SHP77 treated with DMSO at 0.1 percent for 48 hours (cell line): ENCODE measurements at regions not wholly inside any gene's neighbourhood (a gene's known extent, or its start where the extent isn't known, plus 50 kb on each side); places are given as distances from the start of the nearest gene placed in this dataset.

Experiments
- DNase-seq: peaks from one replicate; lab custom pipeline; 2025; lab: John Stamatoyannopoulos, UW

GRCh38 chr4:60013464-60014184 is 1186.5 kb upstream of the ADGRL3 start:
- DNase-seq: no peak

- no peak for DNase-seq
Measured at GRCh38 chr4:60016971-60017370, 1183.2 kb upstream of the ADGRL3 start.

- DNase-seq: no peak
Measured at GRCh38 chr4:60019180-60019579, 1180.9 kb upstream of the ADGRL3 start.

GRCh38 chr4:60019946-60020345 is 1180.2 kb upstream of the ADGRL3 start:
- no peak for DNase-seq

GRCh38 chr4:60020389-60020788 is 1179.7 kb upstream of the ADGRL3 start:
- no peak for DNase-seq

GRCh38 chr4:60033826-60034225 is 1166.3 kb upstream of the ADGRL3 start:
- no peak for DNase-seq

GRCh38 chr4:60034361-60034760 is 1165.8 kb upstream of the ADGRL3 start:
- peak; percentile 65 for DNase-seq

- no peak for DNase-seq
Measured at GRCh38 chr4:60039908-60040307, 1160.2 kb upstream of the ADGRL3 start.

- DNase-seq: no peak
Measured at GRCh38 chr4:60042231-60042652, 1157.9 kb upstream of the ADGRL3 start.

GRCh38 chr4:60042941-60043340 is 1157.2 kb upstream of the ADGRL3 start:
- DNase-seq: no peak

- DNase-seq: no peak
Measured at GRCh38 chr4:60078984-60079383, 1121.1 kb upstream of the ADGRL3 start.

- DNase-seq: no peak
Measured at GRCh38 chr4:60081839-60082238, 1118.3 kb upstream of the ADGRL3 start.

- DNase-seq: no peak
Measured at GRCh38 chr4:60088807-60089486, 1111.2 kb upstream of the ADGRL3 start.

GRCh38 chr4:60089546-60090273 is 1110.4 kb upstream of the ADGRL3 start:
- no peak for DNase-seq

GRCh38 chr4:60096676-60097075 is 1103.5 kb upstream of the ADGRL3 start:
- DNase-seq: no peak

- no peak for DNase-seq
Measured at GRCh38 chr4:60116592-60116991, 1083.5 kb upstream of the ADGRL3 start.

GRCh38 chr4:60117726-60118323 is 1082.3 kb upstream of the ADGRL3 start:
- DNase-seq: no peak

- no peak for DNase-seq
Measured at GRCh38 chr4:60122820-60123219, 1077.3 kb upstream of the ADGRL3 start.

GRCh38 chr4:60128888-60129287 is 1071.2 kb upstream of the ADGRL3 start:
- DNase-seq: no peak

- DNase-seq: no peak
Measured at GRCh38 chr4:60129740-60130139, 1070.4 kb upstream of the ADGRL3 start.

GRCh38 chr4:60133375-60133774 is 1066.8 kb upstream of the ADGRL3 start:
- no peak for DNase-seq

GRCh38 chr4:60134099-60134498 is 1066.0 kb upstream of the ADGRL3 start:
- DNase-seq: no peak

- DNase-seq: no peak
Measured at GRCh38 chr4:60155088-60155487, 1045.0 kb upstream of the ADGRL3 start.
